K562 (cell line): ENCODE measurements at regions not wholly inside any gene's neighbourhood (a gene's known extent, or its start where the extent isn't known, plus 50 kb on each side); places are given as distances from the start of the nearest gene placed in this dataset.

Experiments used
- DACH1 ChIP-seq: fragments of 450-650 bp; IDR thresholded peaks from 2 replicates; pipeline ENCODE4 v1.6.1; 2018; ENCODE audit not compliant: partially characterized antibody
- PRPF4 ChIP-seq: fragments of 200-400 bp; formaldehyde crosslinking; IDR thresholded peaks from one replicate; pipeline ENCODE4 v1.6.1; 2017; ENCODE audit warnings: low read length, low read depth, mild to moderate bottlenecking; ENCODE audit not compliant: insufficient read depth, poor library complexity, severe bottlenecking
- RCOR1 ChIP-seq, 2 experiments: IDR thresholded peaks; 2 replicates each; pipeline ENCODE4 v1.6.1; 2012; ENCODE audit warnings: low read depth in 2 of 2, low read length in 2 of 2, borderline replicate concordance in 1 of 2, improper control_type of control experiment in 1 of 2
- TEAD2 ChIP-seq: fragments of 450-650 bp; IDR thresholded peaks from 2 replicates; pipeline ENCODE4 v1.6.1; 2016; ENCODE audit warnings: missing genetic modification characterization, control low read depth, missing compliant biosample characterization
- TF ChIP-seq, protein P1 (sequence below): sonication (generic); formaldehyde crosslinking; IDR thresholded peaks from 2 replicates; pipeline ENCODE4 v1.5.0; 2020; ENCODE audit warnings: missing genetic modification reagents
- TF ChIP-seq, protein P2 (sequence below), 3 experiments: IDR thresholded peaks in 2 of 3; conservative IDR thresholded peaks in 1 of 3; 2 replicates each; pipeline ENCODE4 v1.5.1; 2011 to 2012; ENCODE audit warnings: low read length in 3 of 3, mild to moderate bottlenecking in 3 of 3, control low read depth in 2 of 3, improper control_type of control experiment in 1 of 3, inconsistent platforms in 1 of 3, low read depth in 1 of 3, mixed read lengths in 1 of 3, moderate library complexity in 1 of 3; ENCODE audit not compliant: insufficient read depth in 2 of 3

DNA sequence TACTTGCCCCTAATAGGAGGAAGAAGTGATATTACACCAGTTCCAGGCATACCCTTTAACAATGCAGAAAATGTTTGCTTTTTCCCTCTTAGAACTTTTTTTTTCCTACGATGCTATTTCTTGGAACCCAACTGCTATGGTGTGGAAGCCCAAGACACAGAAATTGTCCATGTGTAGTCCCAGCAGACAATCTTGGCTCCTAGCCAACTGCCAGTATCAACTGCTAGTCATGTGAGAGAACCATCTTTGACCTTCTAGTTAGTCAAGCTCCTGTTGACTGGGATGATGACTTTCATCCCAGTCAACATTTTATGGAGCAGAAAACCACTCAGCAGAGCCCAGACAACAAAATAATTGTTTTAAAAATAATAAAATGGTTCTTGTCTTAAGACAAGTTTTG, 532.4 kb downstream of the TLR4 start:
- TF ChIP-seq, protein P1, sequence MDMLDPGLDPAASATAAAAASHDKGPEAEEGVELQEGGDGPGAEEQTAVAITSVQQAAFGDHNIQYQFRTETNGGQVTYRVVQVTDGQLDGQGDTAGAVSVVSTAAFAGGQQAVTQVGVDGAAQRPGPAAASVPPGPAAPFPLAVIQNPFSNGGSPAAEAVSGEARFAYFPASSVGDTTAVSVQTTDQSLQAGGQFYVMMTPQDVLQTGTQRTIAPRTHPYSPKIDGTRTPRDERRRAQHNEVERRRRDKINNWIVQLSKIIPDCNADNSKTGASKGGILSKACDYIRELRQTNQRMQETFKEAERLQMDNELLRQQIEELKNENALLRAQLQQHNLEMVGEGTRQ (CRISPR knock-in tag), result no peak
- TF ChIP-seq TEAD2 (tag) (no peak), PRPF4 (no peak), DACH1 (no peak), RCOR1 (IDR thresholded peaks at IDR 0.05; ENCODE audit: borderline replicate concordance in 1 of 2, low read depth in 2 of 2, low read length in 2 of 2) (no peak)
- TF ChIP-seq, protein P2, sequence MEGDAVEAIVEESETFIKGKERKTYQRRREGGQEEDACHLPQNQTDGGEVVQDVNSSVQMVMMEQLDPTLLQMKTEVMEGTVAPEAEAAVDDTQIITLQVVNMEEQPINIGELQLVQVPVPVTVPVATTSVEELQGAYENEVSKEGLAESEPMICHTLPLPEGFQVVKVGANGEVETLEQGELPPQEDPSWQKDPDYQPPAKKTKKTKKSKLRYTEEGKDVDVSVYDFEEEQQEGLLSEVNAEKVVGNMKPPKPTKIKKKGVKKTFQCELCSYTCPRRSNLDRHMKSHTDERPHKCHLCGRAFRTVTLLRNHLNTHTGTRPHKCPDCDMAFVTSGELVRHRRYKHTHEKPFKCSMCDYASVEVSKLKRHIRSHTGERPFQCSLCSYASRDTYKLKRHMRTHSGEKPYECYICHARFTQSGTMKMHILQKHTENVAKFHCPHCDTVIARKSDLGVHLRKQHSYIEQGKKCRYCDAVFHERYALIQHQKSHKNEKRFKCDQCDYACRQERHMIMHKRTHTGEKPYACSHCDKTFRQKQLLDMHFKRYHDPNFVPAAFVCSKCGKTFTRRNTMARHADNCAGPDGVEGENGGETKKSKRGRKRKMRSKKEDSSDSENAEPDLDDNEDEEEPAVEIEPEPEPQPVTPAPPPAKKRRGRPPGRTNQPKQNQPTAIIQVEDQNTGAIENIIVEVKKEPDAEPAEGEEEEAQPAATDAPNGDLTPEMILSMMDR (IDR thresholded peaks at IDR 0.05 in 2 of 3, conservative IDR thresholded peaks at IDR 0.05 in 1 of 3; ENCODE audit: insufficient read depth in 2 of 3, low read depth in 1 of 3, low read length in 3 of 3), result no peak
